ENCODE measurements at regions not wholly inside any gene's neighbourhood (a gene's known extent, or its start where the extent isn't known, plus 50 kb on each side); places are given as distances from the start of the nearest gene placed in this dataset.

GRCh38 chr13:83549671-83550070 is 332.6 kb downstream of the SLITRK1 start:
- TF ChIP-seq MAX (IDR thresholded peaks at IDR 0.05; ENCODE audit: insufficient read depth, insufficient read length): no peak
- TF ChIP-seq CTCF (IDR thresholded peaks at IDR 0.05; ENCODE audit: extremely low read depth in 1 of 2, insufficient read depth in 1 of 2, low read depth in 1 of 2, low read length in 2 of 2): no peak
- no peak for TF ChIP-seq GATA2 (IDR thresholded peaks at IDR 0.05; ENCODE audit: insufficient read depth, insufficient read length, low read depth, low read length)
- TF ChIP-seq FOS (IDR thresholded peaks at IDR 0.05; ENCODE audit: borderline replicate concordance, insufficient read depth, low read length): no peak
- TF ChIP-seq POLR2A (IDR thresholded peaks at IDR 0.05; ENCODE audit: low read depth, low read length): no peak
- no peak for TF ChIP-seq JUN (IDR thresholded peaks at IDR 0.05; ENCODE audit: borderline replicate concordance, insufficient read depth, insufficient read length, low read depth)
- TF ChIP-seq EZH2 (IDR thresholded peaks at IDR 0.05; ENCODE audit: borderline replicate concordance, low read depth, low read length, severe bottlenecking): no peak
- no peak for TF ChIP-seq MYC (IDR thresholded peaks at IDR 0.05; ENCODE audit: low read depth, low read length)
- TF ChIP-seq POLR2AphosphoS5 (IDR thresholded peaks at IDR 0.05; ENCODE audit: insufficient read depth, low read depth, low read length): no peak
- ChIA-PET POLR2A (no interaction called here), CTCF (no interaction called here)
- Histone ChIP-seq H3K27me3 (ENCODE audit: control insufficient read depth in 2 of 2, insufficient read depth in 2 of 2, low read length in 2 of 2) (no peaks in the 10 kb centered on the region), H3K4me3 (replicated peaks in 1 of 3; ENCODE audit: insufficient read depth in 1 of 3, low read depth in 1 of 3, low read length in 3 of 3) (no peak overlapping the region), H3K36me3 (ENCODE audit: control insufficient read depth in 2 of 2, extremely low read depth in 1 of 2, insufficient read depth in 2 of 2, low read length in 2 of 2) (no peaks in the 10 kb centered on the region), H3K9me3 (replicated peaks; ENCODE audit: control insufficient read depth, insufficient read depth, low read length) (peaks cover 2% of the 10 kb centered on the region), H4K20me1 (replicated peaks; ENCODE audit: control insufficient read depth, extremely low read depth, insufficient read depth, low read length) (no peaks in the 10 kb centered on the region), H3K4me2 (ENCODE audit: insufficient read depth, low read length) (no peak overlapping the region), H3K9ac (replicated peaks; ENCODE audit: extremely low read depth, insufficient read depth, low read length) (no peak overlapping the region), H3K9me1 (replicated peaks; ENCODE audit: control insufficient read depth, extremely low read depth, insufficient read depth, low read length) (no peaks in the 10 kb centered on the region), H3K27ac (ENCODE audit: insufficient read depth, low read depth, low read length) (no peak overlapping the region), H3K4me1 (ENCODE audit: control insufficient read depth, extremely low read depth, insufficient read depth, low read length) (no peaks in the 10 kb centered on the region), H3K79me2 (ENCODE audit: control insufficient read depth, insufficient read depth, low read length) (no peaks in the 10 kb centered on the region), H2AFZ (ENCODE audit: low read depth, low read length) (no peak overlapping the region)
- no peak for FAIRE-seq
- intact Hi-C loops (cut with micrococcal nuclease) (no loop called here), dilution Hi-C loops (cut with MboI; ENCODE audit: extremely low pct_ligation_motif_present, low sequenced_read_pairs) (no loop called here)
- BruUV-seq (replicated peaks): no TSS peak
- no peak for DNase-seq (ENCODE audit: low read depth, low spot score)

Data from endothelial cell of umbilical vein (primary cell).